WERI-Rb-1 (cell line): ENCODE measurements at regions not wholly inside any gene's neighbourhood (a gene's known extent, or its start where the extent isn't known, plus 50 kb on each side); places are given as distances from the start of the nearest gene placed in this dataset.
"Not testable (repeated sequence)": the region's sequence is repeated elsewhere in the genome, so short reads cannot be mapped to it uniquely, and the experiment has no call there.

Experiments used
- DNase-seq: peaks from one replicate; pipeline ENCODE4 v3.0.0-alpha.2; 2020
- H3K27ac ChIP-seq: fragments of 250-450 bp; sonication (Bioruptor Pico); 2 replicates; pipeline ENCODE4 v1.5.1; 2020; ENCODE audit warnings: mild to moderate bottlenecking, moderate library complexity
- H3K27me3 ChIP-seq: fragments of 250-450 bp; sonication (Bioruptor Pico); 2 replicates; pipeline ENCODE4 v1.5.1; 2021; ENCODE audit warnings: mild to moderate bottlenecking, low read depth, moderate library complexity; ENCODE audit not compliant: insufficient read depth, severe bottlenecking
- H3K36me3 ChIP-seq: fragments of 250-450 bp; sonication (Bioruptor Pico); 2 replicates; pipeline ENCODE4 v1.5.1; 2020; ENCODE audit warnings: mild to moderate bottlenecking, moderate library complexity
- H3K4me3 ChIP-seq: 2 replicates; pipeline ENCODE4 v1.5.1; 2011; ENCODE audit warnings: low read depth, mild to moderate bottlenecking, control low read depth, low read length
- H3K9me3 ChIP-seq: fragments of 250-450 bp; sonication (Bioruptor Pico); 2 replicates; pipeline ENCODE4 v1.5.1; 2021; ENCODE audit warnings: mild to moderate bottlenecking, moderate library complexity; ENCODE audit not compliant: severe bottlenecking
- CTCF ChIP-seq: IDR thresholded peaks from 2 replicates; pipeline ENCODE4 v1.5.1; 2011; ENCODE audit warnings: low read depth, mild to moderate bottlenecking, control low read depth, inconsistent platforms, low read length

- Histone ChIP-seq H3K27me3 (peaks cover 84% of the 10 kb centered on the region), H3K4me3 (no peak overlapping the region), H3K27ac (no peak overlapping the region), H3K9me3 (no peaks in the 10 kb centered on the region), H3K36me3 (no peaks in the 10 kb centered on the region)
- TF ChIP-seq CTCF: no peak
- no peak for DNase-seq
Measured at GRCh38 chr7:155392726-155393570, 65.0 kb upstream of the EN2 start.

GRCh38 chr7:155394413-155394812 lies 63.5 kb upstream of the EN2 start:
- H3K36me3 ChIP-seq: no peaks in the 10 kb centered on the region
- peaks cover 80% of the 10 kb centered on the region for H3K27me3 ChIP-seq
- no peak for TF ChIP-seq CTCF
- H3K4me3 ChIP-seq: no peak overlapping the region
- no peak for DNase-seq
- no peak overlapping the region for H3K27ac ChIP-seq
- no peaks in the 10 kb centered on the region for H3K9me3 ChIP-seq

- Histone ChIP-seq H3K36me3 (no peaks in the 10 kb centered on the region), H3K27ac (no peak overlapping the region), H3K4me3 (no peak overlapping the region), H3K9me3 (no peaks in the 10 kb centered on the region), H3K27me3 (peaks cover 80% of the 10 kb centered on the region)
- TF ChIP-seq CTCF: no peak
- DNase-seq: no peak
Measured at GRCh38 chr7:155395176-155395797, 62.6 kb upstream of the EN2 start.

- no peak for DNase-seq
- TF ChIP-seq CTCF: no peak
- Histone ChIP-seq H3K36me3 (no peaks in the 10 kb centered on the region), H3K27ac (no peak overlapping the region), H3K27me3 (peaks cover 82% of the 10 kb centered on the region), H3K4me3 (no peak overlapping the region), H3K9me3 (no peaks in the 10 kb centered on the region)
Measured at GRCh38 chr7:155396661-155397060, 61.3 kb upstream of the EN2 start.

GRCh38 chr7:155397758-155398714 lies 59.9 kb upstream of the EN2 start:
- not testable (repeated sequence) for H3K27ac ChIP-seq, H3K4me3 ChIP-seq, DNase-seq, H3K9me3 ChIP-seq, H3K36me3 ChIP-seq
- peaks cover 82% of the 10 kb centered on the region for H3K27me3 ChIP-seq

- Histone ChIP-seq H3K9me3 (peaks cover 2% of the 10 kb centered on the region), H3K27me3 (peaks cover 83% of the 10 kb centered on the region), H3K4me3 (no peak overlapping the region), H3K27ac (no peak overlapping the region), H3K36me3 (no peaks in the 10 kb centered on the region)
- TF ChIP-seq CTCF: peak; percentile 85
- peak; percentile 51 for DNase-seq
Measured at GRCh38 chr7:155398944-155399343, 59.0 kb upstream of the EN2 start.
